DMS 273 (cell line): ENCODE measurements at regions not wholly inside any gene's neighbourhood (a gene's known extent, or its start where the extent isn't known, plus 50 kb on each side); places are given as distances from the start of the nearest gene placed in this dataset.

ENCODE experiments used
- DNase-seq: peaks from one replicate; lab custom pipeline; 2025; ENCODE audit not compliant: unreplicated experiment; lab: John Stamatoyannopoulos, UW

DNA sequence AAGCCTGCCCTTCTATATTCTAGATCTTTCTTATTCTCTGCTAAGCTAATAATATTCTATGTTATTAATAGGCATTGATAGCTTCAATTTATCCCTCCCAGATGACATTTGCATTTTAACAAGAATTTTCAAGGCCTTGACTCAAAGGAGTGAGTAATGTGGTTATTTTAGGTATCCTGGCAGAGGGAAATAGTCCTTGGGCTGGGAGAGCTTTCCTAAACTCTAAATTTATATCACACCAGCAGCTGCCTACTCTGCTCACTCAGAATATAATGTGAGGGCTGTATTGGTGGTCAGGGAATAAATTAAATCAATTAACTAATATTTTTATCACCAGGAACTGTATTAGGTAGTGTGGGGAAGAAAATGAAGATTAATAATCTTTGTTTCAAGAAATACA is 74.8 kb upstream of the ADAM23 start:
- no peak for DNase-seq

DNA sequence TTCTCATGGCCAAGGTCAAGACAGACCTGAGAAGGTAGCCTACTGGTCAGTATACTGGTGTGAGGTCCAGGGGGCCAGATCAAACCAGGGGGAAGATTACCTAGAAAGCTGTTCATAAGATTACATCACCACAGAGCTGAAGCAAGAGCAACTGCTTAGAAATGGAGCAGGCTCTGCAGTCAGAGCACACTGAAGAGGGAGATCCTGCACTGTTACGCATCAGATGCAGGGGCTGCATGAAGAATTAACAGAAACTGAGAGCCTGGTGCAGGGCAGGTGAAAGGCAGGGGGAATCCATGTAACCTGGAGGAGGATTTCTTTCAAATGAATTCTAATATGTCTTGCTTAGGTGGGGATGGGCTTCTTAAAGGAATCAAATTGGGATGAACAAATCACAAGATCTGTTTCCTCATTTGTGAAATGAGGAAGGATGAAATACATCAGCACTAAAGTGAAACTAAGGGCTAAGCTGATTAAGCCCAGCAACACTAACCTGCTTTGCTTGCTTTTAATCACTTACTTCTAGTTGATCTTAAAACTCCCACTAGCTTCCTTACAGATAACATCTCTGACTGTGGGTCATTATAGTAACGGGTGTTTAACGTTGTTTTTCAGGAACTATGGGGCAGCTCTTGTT is 74.3 kb upstream of the ADAM23 start:
- no peak for DNase-seq

DNA sequence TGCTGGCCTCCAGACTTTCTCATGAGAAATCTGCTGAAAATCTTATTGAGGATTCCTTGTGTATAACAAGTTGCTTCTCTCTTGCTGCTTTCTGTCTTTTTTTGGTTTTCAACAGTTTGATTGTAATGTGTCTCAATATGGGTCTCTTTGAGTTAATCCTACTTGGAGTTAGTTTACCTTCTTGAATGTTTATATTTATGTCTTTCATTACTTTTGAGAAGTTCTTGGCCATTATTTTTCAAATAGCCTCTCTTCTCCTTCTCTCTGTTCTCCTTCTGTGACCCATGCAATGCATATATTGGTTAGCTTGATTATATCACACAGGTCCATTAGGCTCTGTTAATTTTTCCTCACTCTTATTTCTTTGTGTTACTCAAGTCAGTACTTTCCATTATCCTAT is 67.4 kb upstream of the ADAM23 start:
- no peak for DNase-seq

DNA sequence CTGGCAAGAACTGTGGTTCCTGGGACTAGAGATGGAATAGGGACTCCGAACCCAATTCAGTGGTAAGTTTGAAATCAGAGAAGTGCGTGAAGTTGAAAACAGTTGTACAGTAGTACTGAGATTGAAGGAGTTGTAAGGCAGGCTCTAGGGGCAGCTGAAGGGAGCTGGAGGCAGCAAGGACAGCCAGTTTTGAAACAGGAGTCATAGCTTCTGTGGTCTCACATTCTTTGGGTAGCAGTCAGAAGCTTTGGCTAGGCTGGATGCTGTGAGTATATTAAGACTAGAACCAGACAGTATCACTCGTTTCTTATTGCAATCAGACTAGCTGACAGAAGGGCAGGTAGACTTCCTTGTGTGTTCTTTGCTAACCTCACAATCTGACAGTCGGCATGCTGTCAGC is 64.5 kb upstream of the ADAM23 start:
- DNase-seq: peak; percentile 21

DNA sequence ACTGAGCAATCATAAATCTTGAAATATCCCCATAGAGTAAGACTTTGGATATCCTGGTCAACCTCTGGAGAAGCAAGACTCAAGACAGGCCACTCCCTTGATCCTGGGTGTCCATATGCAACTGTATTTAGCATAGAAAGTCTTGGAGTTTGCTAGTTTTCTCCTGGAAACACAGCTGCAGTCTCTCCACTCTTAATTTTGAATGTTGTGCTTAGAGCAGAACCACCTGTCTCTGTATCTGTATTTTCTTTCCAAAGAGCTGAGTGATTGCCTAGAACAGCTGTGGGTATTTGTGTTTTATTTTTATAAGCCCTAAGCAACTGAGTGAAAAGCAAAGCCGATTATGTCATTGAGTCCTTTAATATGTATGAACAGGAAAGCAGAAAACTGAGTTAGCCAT is 64.1 kb upstream of the ADAM23 start:
- peak; percentile 53 for DNase-seq

DNA sequence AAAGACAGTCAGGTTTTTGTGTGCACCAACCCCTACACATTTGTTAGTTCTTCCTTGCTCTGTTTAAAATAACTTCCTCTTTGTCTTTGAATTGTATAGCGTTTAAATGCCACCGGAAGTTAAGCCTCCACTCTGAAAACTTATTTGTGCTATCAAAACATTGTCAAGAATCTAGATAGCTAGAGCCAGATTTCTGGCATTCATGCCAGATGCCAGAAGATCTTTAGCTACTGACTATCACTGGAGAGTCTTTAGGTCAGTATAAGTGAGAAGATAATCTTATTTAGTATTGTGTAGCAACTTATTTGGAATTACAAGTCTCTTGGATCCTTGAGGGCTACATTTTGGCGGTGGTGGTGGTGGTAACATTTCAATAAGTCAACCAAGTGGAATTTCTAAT is 63.4 kb upstream of the ADAM23 start:
- no peak for DNase-seq

DNA sequence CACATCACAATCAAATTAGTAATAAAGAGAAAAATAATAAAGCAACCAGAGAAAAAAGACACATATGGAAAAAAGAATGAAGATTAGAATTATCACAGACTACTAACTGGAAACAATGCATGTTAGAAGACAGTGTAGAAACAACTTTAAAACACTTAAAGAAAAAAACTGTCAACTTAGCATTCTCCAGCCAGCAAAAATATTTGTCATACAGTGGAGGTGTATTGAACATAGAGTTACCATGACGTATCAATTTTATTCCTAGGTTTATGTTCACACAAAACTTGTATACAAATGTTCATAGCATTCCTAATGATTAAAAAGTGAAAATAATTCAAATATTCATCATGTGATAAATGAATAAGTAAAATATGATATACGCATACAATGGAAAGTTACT is 61.5 kb upstream of the ADAM23 start:
- DNase-seq: no peak

DNA sequence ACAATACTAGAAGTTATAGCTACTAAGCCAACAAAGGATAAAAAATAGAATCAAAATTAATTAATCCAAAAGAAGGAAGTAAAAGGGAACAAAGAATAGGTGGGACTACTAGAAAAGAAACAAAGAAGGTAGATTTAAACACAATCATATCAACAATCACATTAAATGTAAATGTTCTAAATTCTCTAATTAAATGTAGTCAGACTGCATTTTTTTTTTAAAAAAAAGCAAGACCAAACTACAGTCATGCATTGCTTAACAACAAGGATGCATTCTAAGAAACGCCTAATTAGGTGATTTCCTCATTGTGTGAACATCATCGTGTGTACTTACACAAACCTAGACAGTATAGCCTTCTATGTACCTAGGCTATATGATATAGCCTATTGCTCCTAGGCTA is 59.7 kb upstream of the ADAM23 start:
- DNase-seq: no peak

DNA sequence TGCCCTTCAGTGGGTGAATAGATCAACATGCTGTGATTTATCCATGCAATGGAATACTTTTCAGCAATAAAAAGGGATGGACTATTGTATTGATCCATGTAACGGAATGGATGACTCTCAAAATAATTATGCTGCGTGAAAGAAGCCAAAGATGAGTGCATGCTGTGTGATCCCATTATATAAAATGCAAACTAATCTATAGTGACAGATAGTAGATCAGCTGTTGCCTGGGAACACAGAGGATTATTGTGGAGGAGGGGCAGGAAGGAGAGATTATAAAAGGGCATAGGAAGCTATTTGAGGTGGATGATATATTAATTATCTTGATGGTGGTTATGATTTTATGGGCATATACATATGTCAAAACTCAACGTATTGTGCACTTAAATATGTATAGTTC is 55.5 kb upstream of the ADAM23 start:
- DNase-seq: no peak

DNA sequence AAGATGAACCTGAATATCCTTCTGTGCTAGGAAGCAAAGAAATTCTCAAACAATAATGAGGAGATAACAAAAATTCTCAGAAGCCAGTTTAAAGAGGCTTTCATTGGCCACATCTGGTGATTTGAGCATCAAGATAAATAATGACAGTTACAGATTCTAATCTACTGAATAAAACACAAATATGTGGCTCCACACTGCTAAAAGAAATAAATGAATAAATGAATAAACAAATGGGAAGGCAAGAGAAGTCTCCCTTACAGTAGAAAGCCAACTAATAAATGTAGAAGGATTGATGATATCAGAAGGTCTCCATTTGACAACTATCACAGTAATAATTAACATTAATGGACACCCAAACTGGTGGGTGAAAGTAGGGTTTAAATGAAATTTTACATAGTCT is 54.6 kb upstream of the ADAM23 start:
- DNase-seq: no peak

DNA sequence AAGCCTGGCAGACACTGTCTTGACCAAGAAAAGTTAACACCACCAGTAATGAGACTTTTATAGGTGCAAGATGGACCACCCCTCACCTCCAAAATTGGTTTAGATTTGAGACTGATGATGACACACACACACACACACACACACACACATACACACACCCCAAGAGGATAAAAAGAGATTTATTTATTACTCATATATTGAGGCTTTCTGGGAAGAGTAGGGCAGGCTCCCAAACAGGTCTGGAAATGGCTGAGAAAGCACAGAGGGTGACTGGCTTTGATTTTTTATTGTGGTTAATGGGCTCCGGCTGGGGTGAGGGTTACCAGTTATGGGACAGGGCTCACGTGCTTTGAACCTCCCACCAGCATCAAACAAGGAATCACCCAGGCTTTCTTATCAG is 54.2 kb upstream of the ADAM23 start:
- DNase-seq: no peak

DNA sequence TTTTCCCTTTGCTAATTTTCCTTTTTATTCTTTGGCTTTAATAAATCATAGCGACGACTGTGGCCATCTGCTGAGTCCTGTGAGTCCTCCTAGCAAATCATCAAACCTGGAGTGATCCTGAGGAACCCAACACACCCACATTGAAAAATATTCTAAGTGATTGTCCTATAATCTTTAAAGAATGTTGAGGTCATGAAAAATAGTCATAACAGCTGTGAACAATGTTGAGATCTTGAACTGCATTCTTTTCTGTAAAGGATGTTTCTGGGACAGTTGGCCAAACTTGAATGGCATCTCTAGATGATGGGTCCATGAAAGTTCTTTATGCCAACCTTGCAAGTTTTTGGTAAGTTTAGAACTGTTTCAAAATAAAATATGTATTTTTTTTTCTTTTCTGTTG is 53.2 kb upstream of the ADAM23 start:
- no peak for DNase-seq

DNA sequence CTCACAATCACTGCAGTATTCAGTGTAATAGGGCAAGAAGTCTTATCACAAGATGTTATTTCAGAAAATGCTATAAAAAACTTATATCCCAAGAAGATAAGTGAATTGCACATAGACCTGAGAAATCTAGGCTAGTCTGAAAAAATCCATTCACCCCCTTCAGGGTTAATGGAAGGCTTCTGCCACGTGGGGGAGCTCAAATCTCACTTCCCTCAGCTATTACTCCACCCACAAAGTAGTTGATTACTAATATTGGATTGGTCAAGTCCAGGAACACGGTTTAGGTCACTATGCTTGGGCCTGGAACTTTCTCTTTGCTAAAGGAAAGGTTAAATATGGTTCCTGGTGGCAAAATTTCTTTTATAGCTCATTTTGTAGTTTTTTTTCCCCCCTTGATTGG is 51.2 kb upstream of the ADAM23 start:
- peak; percentile 72 for DNase-seq
